ENCODE measurements at regions not wholly inside any gene's neighbourhood (a gene's known extent, or its start where the extent isn't known, plus 50 kb on each side); places are given as distances from the start of the nearest gene placed in this dataset.

DNA sequence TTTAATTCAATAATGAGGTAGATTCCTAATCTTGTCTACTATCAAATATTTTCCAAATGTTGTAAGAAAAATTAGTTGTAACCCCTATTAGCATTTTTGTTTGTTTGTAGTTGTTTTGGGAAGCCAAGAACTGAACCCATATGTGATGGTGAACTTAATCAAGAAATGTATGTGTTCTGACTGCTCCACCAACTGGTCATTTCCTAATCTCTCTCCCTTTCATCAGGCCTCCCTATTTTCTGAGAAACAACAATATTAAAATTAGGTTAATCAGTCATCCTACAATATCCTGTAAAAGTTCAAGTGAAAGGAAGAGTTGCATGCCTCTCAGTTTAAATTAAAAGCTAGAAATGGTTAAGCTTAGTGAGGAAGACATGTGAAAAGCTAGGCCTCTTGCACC is 504.0 kb downstream of the EPHA4 start:
- intact Hi-C loops (cut with DNase I, micrococcal nuclease) = no loop called here
- ATAC-seq = no peak
- POLR2A ChIA-PET = no interaction called here
- peaks cover 4% of the 10 kb centered on the region for H3K9me3 Mint-ChIP-seq (ENCODE audit: low read depth)
- no peak overlapping the region for H3K27ac Mint-ChIP-seq
- no peaks in the 10 kb centered on the region for H3K4me1 Mint-ChIP-seq
- DNase-seq = no peak
- no peaks in the 10 kb centered on the region for H3K27me3 Mint-ChIP-seq
- H3K4me3 Mint-ChIP-seq = no peak overlapping the region
- CTCF ChIA-PET = no interaction called here
- no peaks in the 10 kb centered on the region for H3K36me3 Mint-ChIP-seq (ENCODE audit: low read depth)

DNA sequence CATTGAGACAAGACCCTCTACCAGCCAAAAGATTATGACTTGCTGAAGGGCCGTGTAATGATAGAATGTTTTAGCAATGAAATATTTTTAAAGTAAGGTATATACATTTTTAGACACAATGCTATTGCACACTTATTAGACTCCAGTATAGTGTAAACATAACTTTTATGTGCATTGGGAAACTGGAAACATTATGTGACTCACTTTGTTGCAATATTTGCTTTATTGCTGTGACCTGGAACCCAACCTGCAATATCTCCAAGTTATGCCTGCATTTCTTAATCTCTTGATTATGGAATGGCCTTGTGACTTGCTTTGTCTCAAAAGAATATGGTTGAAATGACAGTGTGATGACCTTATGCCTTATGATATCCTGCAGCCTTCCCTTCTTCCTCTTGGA is 502.0 kb downstream of the EPHA4 start:
- H3K27me3 Mint-ChIP-seq = no peaks in the 10 kb centered on the region
- no peak for ATAC-seq
- no peak overlapping the region for H3K4me3 Mint-ChIP-seq
- DNase-seq = no peak
- ChIA-PET CTCF (no interaction called here), POLR2A (no interaction called here)
- H3K4me1 Mint-ChIP-seq = no peaks in the 10 kb centered on the region
- no peaks in the 10 kb centered on the region for H3K36me3 Mint-ChIP-seq (ENCODE audit: low read depth)
- H3K27ac Mint-ChIP-seq = no peak overlapping the region
- intact Hi-C loops (cut with DNase I, micrococcal nuclease) = no loop called here
- peaks cover 4% of the 10 kb centered on the region for H3K9me3 Mint-ChIP-seq (ENCODE audit: low read depth)

- Mint-ChIP-seq H3K27ac (no peak overlapping the region), H3K9me3 (ENCODE audit: low read depth) (peaks cover 4% of the 10 kb centered on the region), H3K4me3 (no peak overlapping the region), H3K27me3 (no peaks in the 10 kb centered on the region), H3K4me1 (no peaks in the 10 kb centered on the region), H3K36me3 (ENCODE audit: low read depth) (no peaks in the 10 kb centered on the region)
- no peak for ATAC-seq
- ChIA-PET CTCF (no interaction called here), POLR2A (no interaction called here)
- intact Hi-C loops (cut with DNase I, micrococcal nuclease) = no loop called here
- DNase-seq = no peak
These were observed 498.6 kb downstream of the EPHA4 start for GRCh38 chr2:221073326-221074049.

DNA sequence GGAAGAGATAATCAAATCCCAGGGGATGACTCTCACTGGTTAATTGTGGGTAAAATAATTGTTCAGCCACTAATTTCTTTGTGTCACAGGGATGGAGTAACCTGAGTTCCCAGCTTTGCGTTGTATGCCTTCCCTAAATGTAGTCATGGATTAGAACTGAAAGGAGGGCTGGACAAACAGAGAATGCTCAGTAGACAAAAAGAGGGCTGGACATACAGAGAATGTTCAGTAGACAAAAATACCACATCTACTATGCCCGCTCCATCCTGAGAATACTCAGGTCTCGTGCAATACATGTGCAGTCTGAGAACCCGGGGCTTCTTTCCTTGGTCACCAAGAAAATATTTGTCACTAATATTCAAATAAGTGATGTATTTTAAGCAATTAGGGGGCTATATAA is 497.9 kb downstream of the EPHA4 start:
- Mint-ChIP-seq H3K4me3 (no peak overlapping the region), H3K27ac (no peak overlapping the region), H3K36me3 (ENCODE audit: low read depth) (no peaks in the 10 kb centered on the region), H3K4me1 (no peaks in the 10 kb centered on the region), H3K27me3 (peaks cover under 1% of the 10 kb centered on the region), H3K9me3 (ENCODE audit: low read depth) (peaks cover 4% of the 10 kb centered on the region)
- ATAC-seq (no peak), DNase-seq (no peak)
- ChIA-PET POLR2A (no interaction called here), CTCF (no interaction called here)
- intact Hi-C loops (cut with DNase I, micrococcal nuclease) = no loop called here

DNA sequence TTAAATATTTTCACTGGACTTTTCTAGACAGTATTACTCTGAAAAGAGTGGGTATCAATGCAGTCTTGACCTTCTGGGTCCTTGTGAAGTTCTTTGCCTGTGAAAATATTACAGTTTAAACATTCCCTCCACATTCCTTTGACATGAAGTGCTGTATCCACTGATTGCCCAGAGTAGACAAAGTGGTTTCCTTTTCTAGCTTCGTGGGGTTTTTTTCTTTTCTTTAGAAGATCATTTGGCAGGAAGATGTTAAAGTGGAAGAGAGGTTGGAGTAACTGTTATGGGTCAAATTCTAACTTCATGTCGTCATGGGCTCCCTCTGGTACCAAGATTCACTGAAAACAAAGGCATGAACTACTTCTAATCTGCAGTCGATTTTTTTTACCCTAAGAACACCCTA is 496.9 kb downstream of the EPHA4 start:
- H3K27me3 Mint-ChIP-seq = peaks cover 2% of the 10 kb centered on the region
- H3K36me3 Mint-ChIP-seq (ENCODE audit: low read depth) = no peaks in the 10 kb centered on the region
- intact Hi-C loops (cut with DNase I, micrococcal nuclease) = no loop called here
- H3K27ac Mint-ChIP-seq = no peak overlapping the region
- DNase-seq = no peak
- ChIA-PET CTCF (no interaction called here), POLR2A (no interaction called here)
- H3K4me1 Mint-ChIP-seq = no peaks in the 10 kb centered on the region
- H3K9me3 Mint-ChIP-seq (ENCODE audit: low read depth) = peaks cover 4% of the 10 kb centered on the region
- ATAC-seq = no peak
- H3K4me3 Mint-ChIP-seq = no peak overlapping the region

- CTCF ChIA-PET = no interaction called here
These were observed 494.9 kb downstream of the EPHA4 start for GRCh38 chr2:221077251-221077650.

GRCh38 chr2:221077799-221078198 is 494.3 kb downstream of the EPHA4 start:
- Mint-ChIP-seq H3K4me1 (no peaks in the 10 kb centered on the region), H3K36me3 (ENCODE audit: low read depth) (no peaks in the 10 kb centered on the region)

More at GRCh38 chr2:221077251-221077650, 494.9 kb downstream of the EPHA4 start:
- H3K36me3 Mint-ChIP-seq (ENCODE audit: low read depth) = no peaks in the 10 kb centered on the region
- H3K9me3 Mint-ChIP-seq (ENCODE audit: low read depth) = no peaks in the 10 kb centered on the region
- ATAC-seq (no peak), DNase-seq (no peak)
- peaks cover 2% of the 10 kb centered on the region for H3K27me3 Mint-ChIP-seq
- intact Hi-C loops (cut with DNase I, micrococcal nuclease) = no loop called here
- no peaks in the 10 kb centered on the region for H3K4me1 Mint-ChIP-seq
- no peak overlapping the region for H3K4me3 Mint-ChIP-seq
- no peak overlapping the region for H3K27ac Mint-ChIP-seq
- POLR2A ChIA-PET = interaction anchor here (0.6 kb wide), 1 partner anchor 22 kb away, joined by 7 read pairs; no protein-coding TSS in a partner anchor

GRCh38 chr2:221085341-221085900 is 486.7 kb downstream of the EPHA4 start:
- no peaks in the 10 kb centered on the region for H3K27me3 Mint-ChIP-seq
- POLR2A ChIA-PET = no interaction called here
- H3K36me3 Mint-ChIP-seq (ENCODE audit: low read depth) = no peaks in the 10 kb centered on the region
- no peak overlapping the region for H3K4me3 Mint-ChIP-seq
- no peak for ATAC-seq
- no peaks in the 10 kb centered on the region for H3K9me3 Mint-ChIP-seq (ENCODE audit: low read depth)
- H3K4me1 Mint-ChIP-seq = no peaks in the 10 kb centered on the region
- CTCF ChIA-PET = interaction anchor here (0.7 kb wide), 1 partner anchor 584 kb away, joined by 3 read pairs; no protein-coding TSS in a partner anchor
- H3K27ac Mint-ChIP-seq = no peak overlapping the region
- intact Hi-C loops (cut with DNase I, micrococcal nuclease) = no loop called here
- no peak for DNase-seq

More at GRCh38 chr2:221077799-221078198, 494.3 kb downstream of the EPHA4 start:
- intact Hi-C loops (cut with DNase I, micrococcal nuclease) = no loop called here
- ChIA-PET POLR2A (interaction anchor here (0.6 kb wide), 1 partner anchor 22 kb away, joined by 7 read pairs; no protein-coding TSS in a partner anchor), CTCF (no interaction called here)
- no peak overlapping the region for H3K27ac Mint-ChIP-seq
- ATAC-seq = no peak
- no peak for DNase-seq
- peaks cover 2% of the 10 kb centered on the region for H3K27me3 Mint-ChIP-seq
- H3K9me3 Mint-ChIP-seq (ENCODE audit: low read depth) = no peaks in the 10 kb centered on the region
- H3K4me3 Mint-ChIP-seq = no peak overlapping the region

- no peak for DNase-seq
- Mint-ChIP-seq H3K27ac (no peak overlapping the region), H3K36me3 (ENCODE audit: low read depth) (no peaks in the 10 kb centered on the region), H3K9me3 (ENCODE audit: low read depth) (no peaks in the 10 kb centered on the region), H3K4me1 (no peaks in the 10 kb centered on the region), H3K4me3 (no peak overlapping the region), H3K27me3 (no peaks in the 10 kb centered on the region)
- ATAC-seq = no peak
- POLR2A ChIA-PET = interaction anchor here (0.5 kb wide), 1 partner anchor 9 kb away, joined by 3 read pairs; no protein-coding TSS in a partner anchor
- CTCF ChIA-PET = no interaction called here
- intact Hi-C loops (cut with DNase I, micrococcal nuclease) = no loop called here
These were observed 486.2 kb downstream of the EPHA4 start for GRCh38 chr2:221085936-221086335.

DNA sequence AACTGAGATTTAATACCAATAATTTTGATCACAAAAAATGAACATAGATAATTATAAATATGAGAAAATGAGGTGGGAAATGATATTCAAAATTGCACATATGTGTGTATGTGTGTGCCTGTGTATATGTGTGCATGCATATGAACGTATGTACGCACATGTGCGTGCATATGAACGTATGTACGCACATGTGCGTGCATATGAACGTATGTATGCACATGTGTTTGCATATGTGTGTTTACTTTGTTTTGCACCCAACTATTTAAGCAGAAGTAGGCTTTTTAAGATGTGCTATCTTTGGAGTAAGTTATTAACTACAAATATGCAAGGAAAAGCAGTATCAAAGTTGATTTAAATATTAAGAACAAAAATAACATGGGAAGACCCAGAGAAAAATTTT is 484.3 kb downstream of the EPHA4 start:
- H3K27ac Mint-ChIP-seq = no peak overlapping the region
- H3K4me3 Mint-ChIP-seq = no peak overlapping the region
- intact Hi-C loops (cut with DNase I, micrococcal nuclease) = no loop called here
- ATAC-seq (no peak), DNase-seq (no peak)
- CTCF ChIA-PET = no interaction called here
- peaks cover 2% of the 10 kb centered on the region for H3K27me3 Mint-ChIP-seq
- H3K4me1 Mint-ChIP-seq = no peaks in the 10 kb centered on the region
- POLR2A ChIA-PET = no interaction called here
- no peaks in the 10 kb centered on the region for H3K36me3 Mint-ChIP-seq (ENCODE audit: low read depth)
- H3K9me3 Mint-ChIP-seq (ENCODE audit: low read depth) = no peaks in the 10 kb centered on the region

GRCh38 chr2:221088506-221088905 is 483.6 kb downstream of the EPHA4 start:
- Mint-ChIP-seq H3K4me3 (no peak overlapping the region), H3K9me3 (ENCODE audit: low read depth) (no peaks in the 10 kb centered on the region), H3K27me3 (peaks cover 2% of the 10 kb centered on the region), H3K27ac (no peak overlapping the region), H3K36me3 (ENCODE audit: low read depth) (no peaks in the 10 kb centered on the region), H3K4me1 (no peaks in the 10 kb centered on the region)
- CTCF ChIA-PET = interaction anchor here (0.6 kb wide), 1 partner anchor 1273 kb away, joined by 3 read pairs; no protein-coding TSS in a partner anchor
- DNase-seq (no peak), ATAC-seq (no peak)
- intact Hi-C loops (cut with DNase I, micrococcal nuclease) = no loop called here
- POLR2A ChIA-PET = no interaction called here

GRCh38 chr2:221095356-221095755 is 476.7 kb downstream of the EPHA4 start:
- Mint-ChIP-seq H3K9me3 (ENCODE audit: low read depth) (no peaks in the 10 kb centered on the region), H3K27me3 (peaks cover 2% of the 10 kb centered on the region), H3K27ac (no peak overlapping the region), H3K36me3 (ENCODE audit: low read depth) (no peaks in the 10 kb centered on the region), H3K4me3 (no peak overlapping the region), H3K4me1 (no peaks in the 10 kb centered on the region)
- ATAC-seq = no peak
- intact Hi-C loops (cut with DNase I, micrococcal nuclease) = no loop called here
- CTCF ChIA-PET = no interaction called here
- POLR2A ChIA-PET = interaction anchor here (0.6 kb wide), 1 partner anchor 9 kb away, joined by 3 read pairs; no protein-coding TSS in a partner anchor
- DNase-seq = no peak
